ENCODE measurements at regions not wholly inside any gene's neighbourhood (a gene's known extent, or its start where the extent isn't known, plus 50 kb on each side); places are given as distances from the start of the nearest gene placed in this dataset.

DNA sequence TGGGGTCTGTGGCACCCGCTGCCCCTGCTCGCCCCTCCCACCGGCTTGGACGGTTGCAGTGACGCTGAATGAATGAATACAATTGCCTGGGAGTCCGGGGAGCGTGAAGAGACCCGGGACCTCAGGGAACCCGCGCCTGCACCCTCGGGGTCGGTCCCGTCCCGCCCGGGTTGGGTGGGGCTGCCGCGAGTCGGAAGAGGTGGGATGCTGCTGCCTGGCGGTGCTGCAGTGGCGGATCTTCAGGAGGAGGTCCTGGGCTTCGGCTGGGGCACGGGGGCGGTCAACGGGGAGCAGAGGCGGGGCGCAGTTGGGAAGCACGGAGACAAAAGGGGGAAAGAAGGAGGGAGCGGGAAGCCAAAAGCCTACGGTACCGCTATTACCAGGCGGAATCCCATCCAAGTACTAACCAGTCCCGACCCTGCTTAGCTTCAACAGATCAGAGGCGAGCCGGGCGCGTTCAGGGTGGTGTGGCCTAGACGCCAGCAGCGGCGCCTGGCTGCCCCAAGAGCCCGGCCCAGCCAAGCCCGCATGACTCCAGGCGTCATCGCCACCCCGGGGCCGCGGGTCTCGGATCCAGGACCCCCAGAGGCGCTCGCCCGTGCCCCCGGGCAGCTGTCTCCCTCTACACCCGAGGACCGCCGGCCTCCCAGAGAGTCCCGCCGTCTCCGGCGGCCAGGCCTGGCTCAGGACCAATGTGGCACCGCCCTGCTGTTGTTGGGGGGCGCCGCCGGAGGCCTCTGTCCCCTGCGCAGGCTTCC is 1612.3 kb downstream of the SPATA31A7 start (continued):
- TF ChIP-seq, protein P1, sequence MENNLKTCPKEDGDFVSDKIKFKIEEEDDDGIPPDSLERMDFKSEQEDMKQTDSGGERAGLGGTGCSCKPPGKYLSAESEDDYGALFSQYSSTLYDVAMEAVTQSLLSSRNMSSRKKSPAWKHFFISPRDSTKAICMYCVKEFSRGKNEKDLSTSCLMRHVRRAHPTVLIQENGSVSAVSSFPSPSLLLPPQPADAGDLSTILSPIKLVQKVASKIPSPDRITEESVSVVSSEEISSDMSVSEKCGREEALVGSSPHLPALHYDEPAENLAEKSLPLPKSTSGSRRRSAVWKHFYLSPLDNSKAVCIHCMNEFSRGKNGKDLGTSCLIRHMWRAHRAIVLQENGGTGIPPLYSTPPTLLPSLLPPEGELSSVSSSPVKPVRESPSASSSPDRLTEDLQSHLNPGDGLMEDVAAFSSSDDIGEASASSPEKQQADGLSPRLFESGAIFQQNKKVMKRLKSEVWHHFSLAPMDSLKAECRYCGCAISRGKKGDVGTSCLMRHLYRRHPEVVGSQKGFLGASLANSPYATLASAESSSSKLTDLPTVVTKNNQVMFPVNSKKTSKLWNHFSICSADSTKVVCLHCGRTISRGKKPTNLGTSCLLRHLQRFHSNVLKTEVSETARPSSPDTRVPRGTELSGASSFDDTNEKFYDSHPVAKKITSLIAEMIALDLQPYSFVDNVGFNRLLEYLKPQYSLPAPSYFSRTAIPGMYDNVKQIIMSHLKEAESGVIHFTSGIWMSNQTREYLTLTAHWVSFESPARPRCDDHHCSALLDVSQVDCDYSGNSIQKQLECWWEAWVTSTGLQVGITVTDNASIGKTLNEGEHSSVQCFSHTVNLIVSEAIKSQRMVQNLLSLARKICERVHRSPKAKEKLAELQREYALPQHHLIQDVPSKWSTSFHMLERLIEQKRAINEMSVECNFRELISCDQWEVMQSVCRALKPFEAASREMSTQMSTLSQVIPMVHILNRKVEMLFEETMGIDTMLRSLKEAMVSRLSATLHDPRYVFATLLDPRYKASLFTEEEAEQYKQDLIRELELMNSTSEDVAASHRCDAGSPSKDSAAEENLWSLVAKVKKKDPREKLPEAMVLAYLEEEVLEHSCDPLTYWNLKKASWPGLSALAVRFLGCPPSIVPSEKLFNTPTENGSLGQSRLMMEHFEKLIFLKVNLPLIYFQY (CRISPR knock-in tag; IDR thresholded peaks at IDR 0.05; ENCODE audit: borderline replicate concordance): peak; percentile 87
- TF ChIP-seq RXRB (CRISPR knock-in tag; IDR thresholded peaks at IDR 0.05; ENCODE audit: borderline replicate concordance): peak; percentile 46; the same call in 1 of the 2 replicates
- TF ChIP-seq GABPB1 (CRISPR knock-in tag; IDR thresholded peaks at IDR 0.05): peak; percentile 92
- TF ChIP-seq, protein P2, sequence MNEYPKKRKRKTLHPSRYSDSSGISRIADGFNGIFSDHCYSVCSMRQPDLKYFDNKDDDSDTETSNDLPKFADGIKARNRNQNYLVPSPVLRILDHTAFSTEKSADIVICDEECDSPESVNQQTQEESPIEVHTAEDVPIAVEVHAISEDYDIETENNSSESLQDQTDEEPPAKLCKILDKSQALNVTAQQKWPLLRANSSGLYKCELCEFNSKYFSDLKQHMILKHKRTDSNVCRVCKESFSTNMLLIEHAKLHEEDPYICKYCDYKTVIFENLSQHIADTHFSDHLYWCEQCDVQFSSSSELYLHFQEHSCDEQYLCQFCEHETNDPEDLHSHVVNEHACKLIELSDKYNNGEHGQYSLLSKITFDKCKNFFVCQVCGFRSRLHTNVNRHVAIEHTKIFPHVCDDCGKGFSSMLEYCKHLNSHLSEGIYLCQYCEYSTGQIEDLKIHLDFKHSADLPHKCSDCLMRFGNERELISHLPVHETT (CRISPR knock-in tag; conservative IDR thresholded peaks at IDR 0.05): peak; percentile 77; the same call in 1 of the 2 replicates
- TF ChIP-seq, protein P3, sequence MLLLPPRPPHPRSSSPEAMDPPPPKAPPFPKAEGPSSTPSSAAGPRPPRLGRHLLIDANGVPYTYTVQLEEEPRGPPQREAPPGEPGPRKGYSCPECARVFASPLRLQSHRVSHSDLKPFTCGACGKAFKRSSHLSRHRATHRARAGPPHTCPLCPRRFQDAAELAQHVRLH (CRISPR knock-in tag; IDR thresholded peaks at IDR 0.05; ENCODE audit: borderline replicate concordance, low read depth): peak; percentile 79; the same call in 1 of the 2 replicates
- TF ChIP-seq, protein P4, sequence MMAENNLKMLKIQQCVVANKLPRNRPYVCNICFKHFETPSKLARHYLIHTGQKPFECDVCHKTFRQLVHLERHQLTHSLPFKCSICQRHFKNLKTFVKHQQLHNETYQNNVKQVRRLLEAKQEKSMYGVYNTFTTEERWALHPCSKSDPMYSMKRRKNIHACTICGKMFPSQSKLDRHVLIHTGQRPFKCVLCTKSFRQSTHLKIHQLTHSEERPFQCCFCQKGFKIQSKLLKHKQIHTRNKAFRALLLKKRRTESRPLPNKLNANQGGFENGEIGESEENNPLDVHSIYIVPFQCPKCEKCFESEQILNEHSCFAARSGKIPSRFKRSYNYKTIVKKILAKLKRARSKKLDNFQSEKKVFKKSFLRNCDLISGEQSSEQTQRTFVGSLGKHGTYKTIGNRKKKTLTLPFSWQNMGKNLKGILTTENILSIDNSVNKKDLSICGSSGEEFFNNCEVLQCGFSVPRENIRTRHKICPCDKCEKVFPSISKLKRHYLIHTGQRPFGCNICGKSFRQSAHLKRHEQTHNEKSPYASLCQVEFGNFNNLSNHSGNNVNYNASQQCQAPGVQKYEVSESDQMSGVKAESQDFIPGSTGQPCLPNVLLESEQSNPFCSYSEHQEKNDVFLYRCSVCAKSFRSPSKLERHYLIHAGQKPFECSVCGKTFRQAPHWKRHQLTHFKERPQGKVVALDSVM (CRISPR knock-in tag; IDR thresholded peaks at IDR 0.05): peak; percentile 24; the same call in 1 of the 2 replicates
- TF ChIP-seq RARA (CRISPR knock-in tag; IDR thresholded peaks at IDR 0.05): peak; percentile 13; the same call in 1 of the 2 replicates
- TF ChIP-seq KAT7 (CRISPR knock-in tag; IDR thresholded peaks at IDR 0.05; ENCODE audit: borderline replicate concordance): peak; percentile 88
- TF ChIP-seq SP140L (CRISPR knock-in tag; IDR thresholded peaks at IDR 0.05; ENCODE audit: borderline replicate concordance): 0 out of 2 replicates have a peak, but pooled peaks have one; percentile 70
- TF ChIP-seq RXRA (CRISPR knock-in tag; IDR thresholded peaks at IDR 0.05): peak; percentile 62; the same call in 1 of the 2 replicates
- TF ChIP-seq KLF16 (CRISPR knock-in tag; IDR thresholded peaks at IDR 0.05): peak in 1 of 2 experiments; percentile 81; a peak in 2 of 4 replicates
- TF ChIP-seq, protein P5, sequence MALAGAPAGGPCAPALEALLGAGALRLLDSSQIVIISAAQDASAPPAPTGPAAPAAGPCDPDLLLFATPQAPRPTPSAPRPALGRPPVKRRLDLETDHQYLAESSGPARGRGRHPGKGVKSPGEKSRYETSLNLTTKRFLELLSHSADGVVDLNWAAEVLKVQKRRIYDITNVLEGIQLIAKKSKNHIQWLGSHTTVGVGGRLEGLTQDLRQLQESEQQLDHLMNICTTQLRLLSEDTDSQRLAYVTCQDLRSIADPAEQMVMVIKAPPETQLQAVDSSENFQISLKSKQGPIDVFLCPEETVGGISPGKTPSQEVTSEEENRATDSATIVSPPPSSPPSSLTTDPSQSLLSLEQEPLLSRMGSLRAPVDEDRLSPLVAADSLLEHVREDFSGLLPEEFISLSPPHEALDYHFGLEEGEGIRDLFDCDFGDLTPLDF (CRISPR knock-in tag; IDR thresholded peaks at IDR 0.05): 0 out of 2 replicates have a peak, but pooled peaks have one; percentile 17
- TF ChIP-seq ELF3 (CRISPR knock-in tag; IDR thresholded peaks at IDR 0.05): peak; percentile 76
- 0 out of 2 replicates have a peak, but pooled peaks have one; percentile 23 for TF ChIP-seq ZNF317 (CRISPR knock-in tag; IDR thresholded peaks at IDR 0.05)
- 0 out of 2 replicates have a peak, but pooled peaks have one; percentile 29 for TF ChIP-seq MIER3 (CRISPR knock-in tag; IDR thresholded peaks at IDR 0.05; ENCODE audit: borderline replicate concordance)
- TF ChIP-seq NFYB (CRISPR knock-in tag; IDR thresholded peaks at IDR 0.05): peak; percentile 19; the same call in 1 of the 2 replicates
- TF ChIP-seq SMAD3 (CRISPR knock-in tag; IDR thresholded peaks at IDR 0.05): 0 out of 2 replicates have a peak, but pooled peaks have one; percentile 36
- TF ChIP-seq KAT8 (CRISPR knock-in tag; IDR thresholded peaks at IDR 0.05): peak; percentile 92
- peak; percentile 84 for TF ChIP-seq RBFOX2 (IDR thresholded peaks at IDR 0.05; ENCODE audit: low read depth, low read length)

All from HepG2 (cell line).